Keratinocyte (primary cell): ENCODE measurements at regions not wholly inside any gene's neighbourhood (a gene's known extent, or its start where the extent isn't known, plus 50 kb on each side); places are given as distances from the start of the nearest gene placed in this dataset.

Source experiments
- DNase-seq: peaks from one replicate; pipeline ENCODE4 v3.0.0-alpha.2; 2011; ENCODE audit warnings: low read depth, missing footprints, low spot score
- FAIRE-seq: peaks from 2 replicates; lab custom pipeline; 2011; peaks lifted over from hg19 to GRCh38; lab: Jason Lieb, UNC
- H2AFZ ChIP-seq: 2 replicates; pipeline ENCODE4 v1.6.0; 2012; ENCODE audit warnings: low read length, control low read depth, inconsistent platforms; ENCODE audit not compliant: control insufficient read depth
- H3K27ac ChIP-seq: 2 replicates; pipeline ENCODE4 v1.5.1; 2011; ENCODE audit warnings: low read length; ENCODE audit not compliant: control insufficient read depth, insufficient read depth
- H3K27me3 ChIP-seq: 3 replicates; pipeline ENCODE4 v1.6.0; 2011; ENCODE audit warnings: low read length; ENCODE audit not compliant: control insufficient read depth, insufficient read depth; ENCODE audit errors: extremely low read depth
- H3K36me3 ChIP-seq, 2 experiments: 2 replicates in 1 of 2; 3 replicates in 1 of 2; pipeline ENCODE4 v1.5.1; 2011; ENCODE audit warnings: low read length in 2 of 2, mild to moderate bottlenecking in 1 of 2; ENCODE audit not compliant: control insufficient read depth in 2 of 2, insufficient read depth in 2 of 2; ENCODE audit errors: extremely low read depth in 1 of 2
- H3K4me1 ChIP-seq: 3 replicates; pipeline ENCODE4 v1.5.1; 2011; ENCODE audit warnings: low read length; ENCODE audit not compliant: control insufficient read depth, insufficient read depth; ENCODE audit errors: extremely low read depth
- H3K4me2 ChIP-seq: 3 replicates; pipeline ENCODE4 v1.6.0; 2011; ENCODE audit warnings: low read depth, low read length; ENCODE audit not compliant: control insufficient read depth, insufficient read depth; ENCODE audit errors: extremely low read depth
- H3K4me3 ChIP-seq, 3 experiments: fragments of 200-600 bp in 1 of 3; sonication (generic) in 1 of 3; 2 replicates in 2 of 3; 3 replicates in 1 of 3; pipeline ENCODE4 v1.5.1; 2011 to 2016; ENCODE audit warnings: low read length in 3 of 3, mild to moderate bottlenecking in 3 of 3, control low read depth in 2 of 3, inconsistent platforms in 1 of 3, low read depth in 1 of 3, mixed read lengths in 1 of 3, mixed run types in 1 of 3, moderate library complexity in 1 of 3; ENCODE audit not compliant: control insufficient read depth in 2 of 3, insufficient read depth in 2 of 3; ENCODE audit errors: extremely low read depth in 1 of 3
- H3K79me2 ChIP-seq: 2 replicates; pipeline ENCODE4 v1.6.0; 2012; ENCODE audit warnings: low read length; ENCODE audit not compliant: control insufficient read depth, insufficient read depth
- H3K9ac ChIP-seq: 3 replicates; pipeline ENCODE4 v1.6.0; 2011; ENCODE audit warnings: low read length; ENCODE audit not compliant: control insufficient read depth, insufficient read depth; ENCODE audit errors: extremely low read depth
- H3K9me1 ChIP-seq: 3 replicates; pipeline ENCODE4 v1.6.0; 2011; ENCODE audit warnings: low read length; ENCODE audit not compliant: control insufficient read depth, insufficient read depth; ENCODE audit errors: extremely low read depth
- H3K9me3 ChIP-seq: 2 replicates; pipeline ENCODE4 v1.5.1; 2012; ENCODE audit warnings: low read depth, low read length; ENCODE audit not compliant: control insufficient read depth
- H4K20me1 ChIP-seq: 3 replicates; pipeline ENCODE4 v1.6.0; 2011; ENCODE audit warnings: low read length; ENCODE audit not compliant: control insufficient read depth, insufficient read depth; ENCODE audit errors: extremely low read depth
- CTCF ChIP-seq, 3 experiments: IDR thresholded peaks in 1 of 3; conservative IDR thresholded peaks in 1 of 3; optimal IDR thresholded peaks in 1 of 3; 2 replicates in 2 of 3; 3 replicates in 1 of 3; pipeline versions ENCODE3 to v1.5.1; 2011; ENCODE audit warnings: low read length in 3 of 3, mild to moderate bottlenecking in 3 of 3, moderate library complexity in 2 of 3, control low read depth in 1 of 3, inconsistent platforms in 1 of 3; ENCODE audit not compliant: insufficient read depth in 2 of 3; ENCODE audit errors: extremely low read depth in 1 of 3
- EZH2 ChIP-seq: IDR thresholded peaks from one replicate; pipeline ENCODE4 v1.6.1; 2012; ENCODE audit warnings: inconsistent platforms, mild to moderate bottlenecking, low read length, moderate library complexity
- dilution Hi-C: fragments of 300-500 bp; cut with MboI; formaldehyde crosslinking; loops from one replicate; pipeline ENCODE4 v1.7.0; 2020; ENCODE audit warnings: low sequenced_read_pairs; ENCODE audit not compliant: extremely low pct_ligation_motif_present

DNA sequence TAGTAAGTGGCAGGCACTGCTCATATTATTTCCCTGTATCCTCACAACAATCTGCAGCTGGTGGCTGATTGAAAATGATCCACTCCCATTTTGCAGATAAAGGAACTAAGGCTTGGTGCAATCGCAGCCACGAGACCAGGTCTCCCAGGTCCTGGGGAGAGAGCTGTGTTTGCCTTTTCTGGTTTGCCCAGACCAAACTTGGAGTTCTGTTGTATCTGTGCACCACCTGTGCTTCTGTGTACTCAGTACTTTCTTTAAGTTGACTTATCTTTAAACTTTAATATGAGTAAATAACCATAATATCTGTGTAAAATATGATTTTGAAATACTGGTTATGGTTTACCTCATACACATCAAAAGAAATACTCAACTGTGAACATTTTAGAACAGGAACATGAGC is 625.7 kb upstream of the CFAP20DC start:
- DNase-seq (no peak), FAIRE-seq (no peak)
- H4K20me1 ChIP-seq: no peaks in the 10 kb centered on the region
- H3K9me3 ChIP-seq: no peaks in the 10 kb centered on the region
- no peaks in the 10 kb centered on the region for H3K9me1 ChIP-seq
- no peak for TF ChIP-seq CTCF (optimal IDR thresholded peaks at IDR 0.05 in 1 of 3, IDR thresholded peaks at IDR 0.05 in 1 of 3, conservative IDR thresholded peaks at IDR 0.05 in 1 of 3; ENCODE audit: extremely low read depth in 1 of 3, insufficient read depth in 2 of 3, low read length in 3 of 3)
- TF ChIP-seq EZH2: no peak
- H3K4me1 ChIP-seq: no peaks in the 10 kb centered on the region
- dilution Hi-C loops: no loop called here
- no peak overlapping the region for H2AFZ ChIP-seq
- H3K79me2 ChIP-seq: no peaks in the 10 kb centered on the region
- H3K36me3 ChIP-seq: no peaks in the 10 kb centered on the region
- no peaks in the 10 kb centered on the region for H3K27me3 ChIP-seq
- H3K27ac ChIP-seq: no peak overlapping the region
- H3K4me3 ChIP-seq: no peak overlapping the region
- no peak overlapping the region for H3K9ac ChIP-seq
- H3K4me2 ChIP-seq: no peak overlapping the region

GRCh38 chr3:59663076-59663850 is 613.4 kb upstream of the CFAP20DC start:
- Histone ChIP-seq H3K4me1 (peaks cover 5% of the 10 kb centered on the region), H2AFZ (no peak overlapping the region), H3K9ac (no peak overlapping the region), H3K4me2 (no peak overlapping the region), H3K36me3 (no peaks in the 10 kb centered on the region), H3K9me3 (no peaks in the 10 kb centered on the region), H3K27me3 (no peaks in the 10 kb centered on the region), H3K9me1 (no peaks in the 10 kb centered on the region), H4K20me1 (no peaks in the 10 kb centered on the region), H3K79me2 (no peaks in the 10 kb centered on the region), H3K4me3 (no peak overlapping the region), H3K27ac (no peak overlapping the region)
- no peak for DNase-seq
- dilution Hi-C loops: no loop called here
- FAIRE-seq: no peak
- TF ChIP-seq CTCF (optimal IDR thresholded peaks at IDR 0.05 in 1 of 3, IDR thresholded peaks at IDR 0.05 in 1 of 3, conservative IDR thresholded peaks at IDR 0.05 in 1 of 3; ENCODE audit: extremely low read depth in 1 of 3, insufficient read depth in 2 of 3, low read length in 3 of 3): no peak
- no peak for TF ChIP-seq EZH2
